H1 (cell line): ENCODE measurements at regions not wholly inside any gene's neighbourhood (a gene's known extent, or its start where the extent isn't known, plus 50 kb on each side); places are given as distances from the start of the nearest gene placed in this dataset.

Experiments
- CTCF ChIA-PET: fragments of 300-600 bp; sonication (Branson Sonifier 250); formaldehyde crosslinking; loops from one replicate; lab custom pipeline; 2021; ENCODE audit not compliant: partially characterized antibody; lab: Charles Lee
- POLR2A ChIA-PET: fragments of 300-600 bp; sonication (Branson Sonifier 250); formaldehyde crosslinking; loops from one replicate; lab custom pipeline; 2021; ENCODE audit warnings: inconsistent platforms; ENCODE audit not compliant: partially characterized antibody; lab: Charles Lee
- DNase-seq, 2 experiments: peaks; one replicate each; pipeline versions ENCODE4 v3.0.0 to v3.0.0-alpha.2; 2010 to 2022; ENCODE audit warnings: low spot score in 2 of 2, low read depth in 1 of 2, mixed read lengths in 1 of 2
- FAIRE-seq: peaks from 2 replicates; lab custom pipeline; 2011; peaks lifted over from hg19 to GRCh38; lab: Jason Lieb, UNC
- H2AFZ ChIP-seq: 2 replicates; pipeline ENCODE4 v1.8.1; 2012; ENCODE audit warnings: low read length, inconsistent platforms
- H2AK5ac ChIP-seq: 2 replicates; pipeline ENCODE4 v1.6.1; 2013; ENCODE audit warnings: low read depth, low read length
- H2BK120ac ChIP-seq: replicated peaks from 2 replicates; pipeline ENCODE3; 2013; ENCODE audit warnings: low read depth, low read length, inconsistent platforms
- H2BK12ac ChIP-seq: 2 replicates; pipeline ENCODE4 v1.6.1; 2013; ENCODE audit warnings: low read depth, low read length
- H2BK15ac ChIP-seq: 2 replicates; pipeline ENCODE4 v1.6.1; 2013; ENCODE audit warnings: low read length
- H2BK20ac ChIP-seq: 2 replicates; pipeline ENCODE4 v1.6.1; 2013; ENCODE audit warnings: low read length
- H2BK5ac ChIP-seq: 2 replicates; pipeline ENCODE4 v1.6.1; 2013; ENCODE audit warnings: low read depth, low read length
- H3K14ac ChIP-seq: 2 replicates; pipeline ENCODE4 v1.6.1; 2013; ENCODE audit warnings: inconsistent platforms; ENCODE audit not compliant: insufficient read length
- H3K18ac ChIP-seq: 2 replicates; pipeline ENCODE4 v1.6.1; 2013; ENCODE audit warnings: low read length; ENCODE audit errors: extremely low read depth
- H3K23ac ChIP-seq: 2 replicates; pipeline ENCODE4 v1.6.1; 2013; ENCODE audit warnings: inconsistent platforms; ENCODE audit not compliant: insufficient read length
- H3K23me2 ChIP-seq: 2 replicates; pipeline ENCODE4 v1.6.1; 2013; ENCODE audit warnings: low read depth, low read length
- H3K27ac ChIP-seq: 2 replicates; pipeline ENCODE4 v1.6.1; 2011; ENCODE audit warnings: low read depth, low read length, inconsistent platforms
- H3K27me3 ChIP-seq, 4 experiments: replicated peaks in 1 of 4; 1 replicate in 1 of 4; 2 replicates in 3 of 4; pipeline versions ENCODE4 v1.6.1 to v1.8.1; 2011 to 2013; ENCODE audit warnings: low read length in 3 of 4, mild to moderate bottlenecking in 3 of 4, inconsistent platforms in 2 of 4, mixed read lengths in 2 of 4, moderate library complexity in 1 of 4; ENCODE audit not compliant: control insufficient read depth in 3 of 4, insufficient read depth in 3 of 4; ENCODE audit errors: extremely low read depth in 1 of 4
- H3K36me3 ChIP-seq, 4 experiments: 2 replicates each; pipeline versions ENCODE4 v1.6.1 to v1.8.1; 2011 to 2013; ENCODE audit warnings: mild to moderate bottlenecking in 4 of 4, low read length in 3 of 4, moderate library complexity in 2 of 4, control low read depth in 1 of 4, inconsistent platforms in 1 of 4; ENCODE audit not compliant: insufficient read depth in 4 of 4, control insufficient read depth in 2 of 4
- H3K4ac ChIP-seq: replicated peaks from 2 replicates; pipeline ENCODE3; 2013; ENCODE audit warnings: low read length, low read depth, mixed read lengths, inconsistent platforms; ENCODE audit not compliant: insufficient read length
- H3K4me1 ChIP-seq, 4 experiments: replicated peaks in 1 of 4; 1 replicate in 1 of 4; 2 replicates in 3 of 4; pipeline versions ENCODE4 v1.6.1 to v1.8.1; 2011 to 2013; ENCODE audit warnings: low read length in 3 of 4, inconsistent platforms in 2 of 4, mixed read lengths in 1 of 4; ENCODE audit not compliant: insufficient read depth in 4 of 4, control insufficient read depth in 3 of 4
- H3K4me2 ChIP-seq, 2 experiments: 2 replicates each; pipeline versions ENCODE4 v1.6.1 to v1.8.1; 2011 to 2013; ENCODE audit warnings: low read depth in 2 of 2, low read length in 2 of 2, control low read depth in 1 of 2, inconsistent platforms in 1 of 2, mild to moderate bottlenecking in 1 of 2; ENCODE audit not compliant: insufficient read depth in 1 of 2
- H3K4me3 ChIP-seq, 4 experiments: fragments of 200-600, 300-600 bp in 1 of 4; sonication (generic), shearing (Covaris generic), sonication (Bioruptor Twin) in 1 of 4; 2 replicates each; pipeline versions ENCODE4 v1.5.1 to v1.8.1; 2011 to 2016; ENCODE audit warnings: low read length in 4 of 4, low read depth in 3 of 4, control low read depth in 2 of 4, inconsistent platforms in 2 of 4, mild to moderate bottlenecking in 2 of 4, mixed read lengths in 1 of 4, moderate library complexity in 1 of 4; ENCODE audit not compliant: insufficient read depth in 2 of 4; ENCODE audit errors: extremely low read depth in 1 of 4
- H3K56ac ChIP-seq: replicated peaks from 2 replicates; pipeline ENCODE3; 2013; ENCODE audit warnings: low read depth, mild to moderate bottlenecking, mixed read lengths, low read length, inconsistent platforms; ENCODE audit not compliant: insufficient read length
- H3K79me1 ChIP-seq: 2 replicates; pipeline ENCODE4 v1.6.1; 2013; ENCODE audit warnings: low read depth, low read length, control low read depth
- H3K79me2 ChIP-seq, 2 experiments: 2 replicates each; pipeline versions ENCODE4 v1.6.1 to v1.8.1; 2012 to 2013; ENCODE audit warnings: low read length in 2 of 2, mild to moderate bottlenecking in 2 of 2, inconsistent platforms in 1 of 2; ENCODE audit not compliant: insufficient read depth in 2 of 2, control insufficient read depth in 1 of 2
- H3K9ac ChIP-seq, 4 experiments: replicated peaks in 1 of 4; 1 replicate in 1 of 4; 2 replicates in 3 of 4; pipeline versions ENCODE4 v1.6.1 to v1.8.1; 2011 to 2013; ENCODE audit warnings: low read depth in 3 of 4, low read length in 3 of 4, control low read depth in 2 of 4, mild to moderate bottlenecking in 2 of 4, moderate library complexity in 2 of 4, inconsistent platforms in 1 of 4; ENCODE audit errors: extremely low read depth in 1 of 4
- H3K9me3 ChIP-seq, 2 experiments: 2 replicates each; pipeline versions ENCODE4 v1.6.1 to v1.8.1; 2012 to 2013; ENCODE audit warnings: mild to moderate bottlenecking in 2 of 2, moderate library complexity in 2 of 2, control low read depth in 1 of 2, inconsistent platforms in 1 of 2, low read depth in 1 of 2, low read length in 1 of 2, mixed read lengths in 1 of 2; ENCODE audit not compliant: insufficient read depth in 2 of 2
- H4K20me1 ChIP-seq, 2 experiments: replicated peaks in 1 of 2; 2 replicates each; pipeline versions ENCODE3 to v1.8.1; 2011 to 2013; ENCODE audit warnings: inconsistent platforms in 2 of 2, low read length in 2 of 2, mild to moderate bottlenecking in 1 of 2; ENCODE audit not compliant: insufficient read depth in 2 of 2, control insufficient read depth in 1 of 2
- H4K5ac ChIP-seq: 2 replicates; pipeline ENCODE4 v1.6.1; 2013; ENCODE audit warnings: low read length, low read depth, mixed read lengths, inconsistent platforms; ENCODE audit not compliant: insufficient read length
- H4K8ac ChIP-seq: 2 replicates; pipeline ENCODE4 v1.8.0; 2013; ENCODE audit warnings: mild to moderate bottlenecking, moderate library complexity, low read length, inconsistent platforms; ENCODE audit not compliant: insufficient read depth; ENCODE audit errors: extremely low read depth
- H4K91ac ChIP-seq: replicated peaks from 2 replicates; pipeline ENCODE3; 2013; ENCODE audit warnings: low read length, mixed read lengths, inconsistent platforms; ENCODE audit not compliant: insufficient read length
- ATF3 ChIP-seq: IDR thresholded peaks from 2 replicates; pipeline ENCODE4 v1.6.1; 2011; ENCODE audit warnings: low read depth, mild to moderate bottlenecking, low read length; ENCODE audit not compliant: insufficient read depth
- BCL11A ChIP-seq, 2 experiments: IDR thresholded peaks; one replicate each; pipeline ENCODE4 v1.6.1; 2011; ENCODE audit warnings: low read depth in 2 of 2, low read length in 2 of 2, mild to moderate bottlenecking in 2 of 2
- CBX5 ChIP-seq: fragments of 300-800, 300-1000 bp; sonication (generic); IDR thresholded peaks from 2 replicates; pipeline ENCODE4 v1.7.1; 2016; ENCODE audit warnings: antibody characterized with exemption, low read length, low read depth
- CBX8 ChIP-seq: fragments of 300-800, 300-1000 bp; sonication (generic); IDR thresholded peaks from 2 replicates; pipeline ENCODE4 v1.7.1; 2016; ENCODE audit warnings: low read depth, low read length, borderline replicate concordance
- EGR1 ChIP-seq: IDR thresholded peaks from 2 replicates; pipeline ENCODE4 v1.6.1; 2011; ENCODE audit warnings: low read depth, low read length, borderline replicate concordance
- FOSL1 ChIP-seq: IDR thresholded peaks from 2 replicates; pipeline ENCODE4 v1.6.1; 2011; ENCODE audit warnings: mild to moderate bottlenecking, low read depth, low read length, moderate library complexity; ENCODE audit not compliant: insufficient read depth
- KDM5A ChIP-seq: fragments of 200-600 bp; IDR thresholded peaks from 2 replicates; pipeline ENCODE4 v1.7.1; 2012; ENCODE audit warnings: mild to moderate bottlenecking, low read length, inconsistent platforms, mixed read lengths
- PHF8 ChIP-seq: fragments of 200-600 bp; sonication (generic); conservative IDR thresholded peaks from 2 replicates; pipeline ENCODE4 v1.7.1; 2012; ENCODE audit warnings: low read depth, mild to moderate bottlenecking, inconsistent platforms, low read length, moderate library complexity
- RXRA ChIP-seq: IDR thresholded peaks from 2 replicates; pipeline ENCODE4 v1.6.1; 2011; ENCODE audit warnings: low read depth, mild to moderate bottlenecking, low read length, moderate library complexity; ENCODE audit not compliant: insufficient read depth
- SIX5 ChIP-seq: IDR thresholded peaks from 2 replicates; pipeline ENCODE4 v1.6.1; 2011; ENCODE audit warnings: mild to moderate bottlenecking, low read depth, low read length
- USF2 ChIP-seq: IDR thresholded peaks from 2 replicates; pipeline ENCODE4 v1.6.1; 2011; ENCODE audit warnings: low read length, improper control_type of control experiment
- WGBS, 2 experiments: shearing (Covaris generic) in 1 of 2; methylation state at CpG; one replicate each; pipeline versions ENCODE4 v1.1.6 to v1.1.7; 2013 to 2015; ENCODE audit warnings: low lambda C conversion rate in 2 of 2, mixed read lengths in 2 of 2, inconsistent platforms in 1 of 2, low coverage in 1 of 2, missing lambda C conversion rate in 1 of 2; ENCODE audit not compliant: insufficient replicate concordance in 2 of 2, insufficient coverage in 1 of 2, insufficient read length in 1 of 2; ENCODE audit errors: extremely low coverage in 1 of 2, missing lambda C conversion rate in 1 of 2; 5-methylcytosine and 5-hydroxymethylcytosine counted together

- H2AK5ac ChIP-seq = 0 out of 2 replicates have a peak overlapping the region, but pooled peaks have one; percentile 29
- H3K79me2 ChIP-seq = no peaks in the 10 kb centered on the region
- no peak overlapping the region for H2BK20ac ChIP-seq
- H2BK5ac ChIP-seq = no peak overlapping the region
- H2BK15ac ChIP-seq = no peak overlapping the region
- H3K27me3 ChIP-seq = peaks cover 0 to 1% (median 0%) of the 10 kb centered on the region in 4 experiments; a peak in 1 of 7 replicates
- H3K27ac ChIP-seq = no peak overlapping the region
- ChIA-PET POLR2A (no interaction called here), CTCF (no interaction called here)
- WGBS, 2 experiments = 92% methylated on average over 7 of the region's 7 CpGs; no CpG with 5 or more reads in 1 of the 2 experiments
- DNase-seq (no peak), FAIRE-seq (no peak)
- H4K20me1 ChIP-seq = peaks cover 0 to 1% of the 10 kb centered on the region in 2 experiments
- no peak overlapping the region for H3K14ac ChIP-seq
- H3K23me2 ChIP-seq = no peaks in the 10 kb centered on the region
- no peak overlapping the region for H3K4ac ChIP-seq
- H3K9me3 ChIP-seq = no peaks in the 10 kb centered on the region
- H3K4me1 ChIP-seq = peaks cover 0 to 5% (median 2%) of the 10 kb centered on the region in 4 experiments; a peak in 2 of 7 replicates
- no peak overlapping the region for H4K5ac ChIP-seq
- H3K4me2 ChIP-seq = no peak overlapping the region
- no peak overlapping the region for H4K8ac ChIP-seq
- no peak overlapping the region for H3K56ac ChIP-seq
- no peak overlapping the region for H3K4me3 ChIP-seq
- H3K36me3 ChIP-seq = no peaks in the 10 kb centered on the region
- H4K91ac ChIP-seq = no peak overlapping the region
- H3K79me1 ChIP-seq = no peaks in the 10 kb centered on the region
- H2BK12ac ChIP-seq = peak overlapping the region; percentile 18; the same call in 1 of the 2 replicates
- H3K23ac ChIP-seq = no peak overlapping the region
- no peak overlapping the region for H2BK120ac ChIP-seq
- no peak overlapping the region for H3K9ac ChIP-seq
- no peak overlapping the region for H3K18ac ChIP-seq
- H2AFZ ChIP-seq = no peak overlapping the region
- TF ChIP-seq EGR1 (no peak), CBX5 (no peak), RXRA (no peak), SIX5 (no peak), BCL11A (IDR thresholded peaks at IDR 0.05; ENCODE audit: low read depth in 2 of 2, low read length in 2 of 2) (no peak), PHF8 (no peak), KDM5A (no peak), ATF3 (no peak), CBX8 (no peak), USF2 (no peak), FOSL1 (no peak)
These were observed 128.3 kb upstream of the FRY start for GRCh38 chr13:31903111-31903815.
